T-helper 9 cell (primary cell): ENCODE measurements at regions not wholly inside any gene's neighbourhood (a gene's known extent, or its start where the extent isn't known, plus 50 kb on each side); places are given as distances from the start of the nearest gene placed in this dataset.
"Not testable (repeated sequence)": the region's sequence is repeated elsewhere in the genome, so short reads cannot be mapped to it uniquely, and the experiment has no call there.

ENCODE experiments used
- DNase-seq: peaks from one replicate; pipeline ENCODE4 v3.0.0-alpha.2; 2020

GRCh38 chr5:110255194-110255593, 471.3 kb downstream of the TMEM232 start:
- no peak for DNase-seq

GRCh38 chr5:110256298-110256697, 470.2 kb downstream of the TMEM232 start:
- no peak for DNase-seq

GRCh38 chr5:110257971-110258370, 468.5 kb downstream of the TMEM232 start:
- no peak for DNase-seq

GRCh38 chr5:110258460-110259216, 467.8 kb downstream of the TMEM232 start:
- no peak for DNase-seq

- DNase-seq, result no peak
These were observed 463.7 kb downstream of the TMEM232 start for GRCh38 chr5:110262749-110263148.

- DNase-seq, result no peak
These were observed 461.8 kb downstream of the TMEM232 start for GRCh38 chr5:110264661-110265060.

GRCh38 chr5:110265162-110265561, 461.3 kb downstream of the TMEM232 start:
- DNase-seq, result no peak

GRCh38 chr5:110267714-110268113, 458.8 kb downstream of the TMEM232 start:
- DNase-seq, result no peak

- no peak for DNase-seq
These were observed 458.2 kb downstream of the TMEM232 start for GRCh38 chr5:110268283-110268682.

GRCh38 chr5:110268985-110269384, 457.5 kb downstream of the TMEM232 start:
- no peak for DNase-seq

GRCh38 chr5:110269478-110270142, 456.9 kb downstream of the TMEM232 start:
- no peak for DNase-seq

- no peak for DNase-seq
These were observed 450.6 kb downstream of the TMEM232 start for GRCh38 chr5:110275878-110276277.

GRCh38 chr5:110278449-110278848, 448.0 kb downstream of the TMEM232 start:
- DNase-seq, result not testable (repeated sequence)

GRCh38 chr5:110284121-110284520, 442.4 kb downstream of the TMEM232 start:
- DNase-seq, result not testable (repeated sequence)

GRCh38 chr5:110288766-110289511, 437.5 kb downstream of the TMEM232 start:
- DNase-seq, result no peak

- no peak for DNase-seq
These were observed 437.0 kb downstream of the TMEM232 start for GRCh38 chr5:110289512-110289810.

- no peak for DNase-seq
These were observed 435.9 kb downstream of the TMEM232 start for GRCh38 chr5:110290542-110290941.

- no peak for DNase-seq
These were observed 432.2 kb downstream of the TMEM232 start for GRCh38 chr5:110294281-110294680.

- no peak for DNase-seq
These were observed 429.3 kb downstream of the TMEM232 start for GRCh38 chr5:110297152-110297670.

GRCh38 chr5:110304176-110304575, 422.3 kb downstream of the TMEM232 start:
- no peak for DNase-seq

- DNase-seq, result no peak
These were observed 419.8 kb downstream of the TMEM232 start for GRCh38 chr5:110306650-110307049.

GRCh38 chr5:110309222-110309621, 417.2 kb downstream of the TMEM232 start:
- DNase-seq, result no peak

GRCh38 chr5:110316566-110316965, 409.9 kb downstream of the TMEM232 start:
- not testable (repeated sequence) for DNase-seq

GRCh38 chr5:110321117-110321516, 405.4 kb downstream of the TMEM232 start:
- DNase-seq, result no peak
